HEK293 (cell line): ENCODE measurements at regions not wholly inside any gene's neighbourhood (a gene's known extent, or its start where the extent isn't known, plus 50 kb on each side); places are given as distances from the start of the nearest gene placed in this dataset.
A peak's percentile ranks its signal among the peaks of the same experiment; 100 is the strongest.

Source experiments
- BCL11B ChIP-seq: fragments of 450-650 bp; formaldehyde crosslinking; IDR thresholded peaks from 2 replicates; pipeline ENCODE4 v1.5.1; 2016; ENCODE audit warnings: low read depth, missing biosample characterization, missing genetic modification characterization
- EGR2 ChIP-seq: fragments of 450-650 bp; formaldehyde crosslinking; IDR thresholded peaks from 2 replicates; pipeline ENCODE4 v1.5.1; 2016; ENCODE audit warnings: low read depth, missing biosample characterization, missing genetic modification characterization
- FEZF1 ChIP-seq: fragments of 450-650 bp; formaldehyde crosslinking; IDR thresholded peaks from 2 replicates; pipeline ENCODE4 v1.5.1; 2016; ENCODE audit warnings: missing biosample characterization, missing genetic modification characterization
- GLIS1 ChIP-seq: fragments of 450-650 bp; formaldehyde crosslinking; IDR thresholded peaks from 2 replicates; pipeline ENCODE4 v1.5.1; 2016; ENCODE audit warnings: missing biosample characterization, missing genetic modification characterization
- KLF16 ChIP-seq: fragments of 450-650 bp; formaldehyde crosslinking; IDR thresholded peaks from 2 replicates; pipeline ENCODE4 v1.5.1; 2017; ENCODE audit warnings: missing biosample characterization, missing genetic modification characterization
- KLF17 ChIP-seq: fragments of 450-650 bp; formaldehyde crosslinking; IDR thresholded peaks from 2 replicates; pipeline ENCODE4 v1.5.1; 2016; ENCODE audit warnings: missing biosample characterization, missing genetic modification characterization
- KLF7 ChIP-seq: fragments of 450-650 bp; formaldehyde crosslinking; IDR thresholded peaks from 2 replicates; pipeline ENCODE4 v1.5.1; 2016; ENCODE audit warnings: missing biosample characterization, missing genetic modification characterization, borderline replicate concordance
- MYNN ChIP-seq: fragments of 450-650 bp; formaldehyde crosslinking; IDR thresholded peaks from 2 replicates; pipeline ENCODE4 v1.5.1; 2016; ENCODE audit warnings: missing biosample characterization, missing genetic modification characterization, borderline replicate concordance
- MZF1 ChIP-seq: fragments of 450-650 bp; formaldehyde crosslinking; IDR thresholded peaks from 2 replicates; pipeline ENCODE4 v1.5.1; 2017; ENCODE audit warnings: missing biosample characterization, missing genetic modification characterization, borderline replicate concordance
- OSR2 ChIP-seq: fragments of 450-650 bp; formaldehyde crosslinking; IDR thresholded peaks from 2 replicates; pipeline ENCODE4 v1.5.1; 2016; ENCODE audit warnings: missing biosample characterization, missing genetic modification characterization
- SALL2 ChIP-seq: fragments of 450-650 bp; formaldehyde crosslinking; IDR thresholded peaks from 2 replicates; pipeline ENCODE4 v1.5.0; 2017; ENCODE audit warnings: missing biosample characterization, mild to moderate bottlenecking, missing genetic modification characterization, borderline replicate concordance
- SETDB1 ChIP-seq: IDR thresholded peaks from one replicate; pipeline ENCODE4 v1.6.1; 2017; ENCODE audit warnings: mild to moderate bottlenecking, low read length, moderate library complexity, mixed read lengths; ENCODE audit not compliant: insufficient read length
- YY1 ChIP-seq: fragments of 450-650 bp; formaldehyde crosslinking; IDR thresholded peaks from 2 replicates; pipeline ENCODE4 v1.5.1; 2018; ENCODE audit warnings: missing biosample characterization, missing genetic modification characterization
- ZBTB21 ChIP-seq: fragments of 450-650 bp; formaldehyde crosslinking; IDR thresholded peaks from 2 replicates; pipeline ENCODE4 v1.5.1; 2017; ENCODE audit warnings: missing biosample characterization, missing genetic modification characterization
- ZBTB48 ChIP-seq: fragments of 450-650 bp; formaldehyde crosslinking; IDR thresholded peaks from 2 replicates; pipeline ENCODE4 v1.5.1; 2016; ENCODE audit warnings: missing biosample characterization, missing genetic modification characterization
- ZBTB7A ChIP-seq: fragments of 450-650 bp; formaldehyde crosslinking; IDR thresholded peaks from 2 replicates; pipeline ENCODE4 v1.5.1; 2016; ENCODE audit warnings: low read depth, missing biosample characterization, missing genetic modification characterization
- ZBTB8A ChIP-seq: fragments of 450-650 bp; formaldehyde crosslinking; IDR thresholded peaks from 2 replicates; pipeline ENCODE4 v1.5.1; 2016; ENCODE audit warnings: missing biosample characterization, missing genetic modification characterization
- ZFHX2 ChIP-seq: fragments of 450-650 bp; formaldehyde crosslinking; conservative IDR thresholded peaks from 2 replicates; pipeline ENCODE4 v1.5.1; 2016; ENCODE audit warnings: missing biosample characterization, missing genetic modification characterization
- ZNF121 ChIP-seq: fragments of 450-650 bp; formaldehyde crosslinking; IDR thresholded peaks from 2 replicates; pipeline ENCODE4 v1.5.1; 2016; ENCODE audit warnings: missing biosample characterization, missing genetic modification characterization
- ZNF169 ChIP-seq: fragments of 450-650 bp; formaldehyde crosslinking; IDR thresholded peaks from 2 replicates; pipeline ENCODE4 v1.5.1; 2016; ENCODE audit warnings: missing biosample characterization, missing genetic modification characterization
- ZNF175 ChIP-seq: fragments of 450-650 bp; formaldehyde crosslinking; IDR thresholded peaks from 2 replicates; pipeline ENCODE4 v1.5.1; 2016; ENCODE audit warnings: missing biosample characterization, missing genetic modification characterization
- ZNF184 ChIP-seq: fragments of 450-650 bp; IDR thresholded peaks from 2 replicates; pipeline ENCODE4 v1.5.1; 2018; ENCODE audit warnings: missing biosample characterization, mild to moderate bottlenecking, missing genetic modification characterization
- ZNF211 ChIP-seq: fragments of 450-650 bp; formaldehyde crosslinking; IDR thresholded peaks from 2 replicates; pipeline ENCODE4 v1.5.1; 2016; ENCODE audit warnings: low read depth, missing biosample characterization, missing genetic modification characterization
- ZNF23 ChIP-seq: fragments of 450-650 bp; formaldehyde crosslinking; IDR thresholded peaks from 2 replicates; pipeline ENCODE4 v1.5.1; 2016; ENCODE audit warnings: missing biosample characterization, missing genetic modification characterization, borderline replicate concordance
- ZNF24 ChIP-seq: fragments of 450-650 bp; formaldehyde crosslinking; IDR thresholded peaks from 2 replicates; pipeline ENCODE4 v1.5.1; 2016; ENCODE audit warnings: missing biosample characterization, missing genetic modification characterization
- ZNF266 ChIP-seq: fragments of 450-650 bp; formaldehyde crosslinking; IDR thresholded peaks from 2 replicates; pipeline ENCODE4 v1.5.1; 2016; ENCODE audit warnings: missing biosample characterization, missing genetic modification characterization, low read depth
- ZNF274 ChIP-seq, 2 experiments: fragments of 200-500 bp in 1 of 2; fragments of 450-650 bp in 1 of 2; sonication (Bioruptor generic) in 1 of 2; formaldehyde crosslinking in 1 of 2; IDR thresholded peaks; 2 replicates each; pipeline versions ENCODE4 v1.5.1 to v1.6.1; 2014 to 2016; ENCODE audit warnings: borderline replicate concordance in 1 of 2, inconsistent platforms in 1 of 2, low read length in 1 of 2, missing biosample characterization in 1 of 2, missing genetic modification characterization in 1 of 2
- ZNF280C ChIP-seq: fragments of 450-650 bp; formaldehyde crosslinking; IDR thresholded peaks from 2 replicates; pipeline ENCODE4 v1.5.1; 2016; ENCODE audit warnings: missing biosample characterization, missing genetic modification characterization
- ZNF335 ChIP-seq: fragments of 450-650 bp; formaldehyde crosslinking; conservative IDR thresholded peaks from 2 replicates; pipeline ENCODE4 v1.5.1; 2016; ENCODE audit warnings: missing biosample characterization, missing genetic modification characterization
- ZNF350 ChIP-seq: fragments of 450-650 bp; formaldehyde crosslinking; IDR thresholded peaks from 2 replicates; pipeline ENCODE4 v1.5.0; 2017; ENCODE audit warnings: missing biosample characterization, mild to moderate bottlenecking, missing genetic modification characterization
- ZNF37A ChIP-seq: fragments of 450-650 bp; IDR thresholded peaks from 2 replicates; pipeline ENCODE4 v1.5.1; 2018; ENCODE audit warnings: missing biosample characterization, missing genetic modification characterization
- ZNF394 ChIP-seq: fragments of 450-650 bp; formaldehyde crosslinking; IDR thresholded peaks from 2 replicates; pipeline ENCODE4 v1.5.1; 2016; ENCODE audit warnings: missing biosample characterization, missing genetic modification characterization, mild to moderate bottlenecking, moderate library complexity, borderline replicate concordance
- ZNF423 ChIP-seq: fragments of 450-650 bp; formaldehyde crosslinking; IDR thresholded peaks from 2 replicates; pipeline ENCODE4 v1.5.1; 2016; ENCODE audit warnings: missing biosample characterization, missing genetic modification characterization
- ZNF623 ChIP-seq: fragments of 450-650 bp; formaldehyde crosslinking; IDR thresholded peaks from 2 replicates; pipeline ENCODE4 v1.5.1; 2016; ENCODE audit warnings: missing biosample characterization, missing genetic modification characterization
- ZNF624 ChIP-seq: fragments of 450-650 bp; formaldehyde crosslinking; IDR thresholded peaks from 2 replicates; pipeline ENCODE4 v1.5.1; 2017; ENCODE audit warnings: missing biosample characterization, missing genetic modification characterization
- ZNF629 ChIP-seq: fragments of 450-650 bp; formaldehyde crosslinking; IDR thresholded peaks from 2 replicates; pipeline ENCODE4 v1.5.1; 2017; ENCODE audit warnings: missing biosample characterization, missing genetic modification characterization
- ZNF660 ChIP-seq: fragments of 450-650 bp; IDR thresholded peaks from 2 replicates; pipeline ENCODE4 v1.5.1; 2018; ENCODE audit warnings: missing biosample characterization, mild to moderate bottlenecking, missing genetic modification characterization
- ZNF707 ChIP-seq: fragments of 450-650 bp; formaldehyde crosslinking; IDR thresholded peaks from 2 replicates; pipeline ENCODE4 v1.5.1; 2016; ENCODE audit warnings: missing biosample characterization, missing genetic modification characterization
- TF ChIP-seq, protein P1 (sequence below): fragments of 450-650 bp; formaldehyde crosslinking; IDR thresholded peaks from 2 replicates; pipeline ENCODE4 v1.5.1; 2016; ENCODE audit warnings: missing biosample characterization, missing genetic modification characterization

DNA sequence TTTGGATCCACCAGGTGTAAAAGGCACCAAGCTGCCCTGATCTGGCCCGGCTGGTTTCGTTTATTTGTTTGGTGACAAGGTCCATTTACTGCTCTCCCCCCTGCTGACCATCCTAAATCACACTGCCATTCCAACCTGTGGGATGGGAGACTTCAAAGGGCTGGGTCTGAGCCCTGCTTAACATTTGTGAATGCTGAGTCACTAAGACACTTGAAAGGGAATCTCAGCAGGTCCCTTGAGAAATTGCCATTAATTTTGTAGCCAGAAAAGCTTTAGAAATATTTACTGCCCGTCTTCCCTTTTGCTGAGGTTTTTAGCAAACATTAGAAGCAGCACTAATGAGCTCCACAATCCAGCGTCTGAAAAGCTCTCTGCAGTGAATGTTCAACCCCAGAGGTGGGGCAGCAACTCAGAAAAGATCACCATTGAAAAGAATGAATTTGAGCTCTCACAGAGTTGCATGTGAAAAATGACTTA lies 133.8 kb downstream of the ARL4C start (continued):
- TF ChIP-seq YY1 (tag by site-specific recombination) (no peak), ZNF184 (tag by site-specific recombination) (no peak), OSR2 (tag by site-specific recombination) (no peak), ZNF24 (tag by site-specific recombination) (0 out of 2 replicates have a peak, but pooled peaks have one; percentile 42), ZNF423 (tag by site-specific recombination) (peak; percentile 37; the same call in 1 of the 2 replicates), ZNF623 (tag by site-specific recombination) (no peak), KLF17 (tag by site-specific recombination) (peak; percentile 57), MYNN (no peak), GLIS1 (tag by site-specific recombination) (peak; percentile 86), ZNF121 (tag by site-specific recombination) (no peak), ZBTB48 (peak; percentile 38; the same call in 1 of the 2 replicates), ZNF37A (tag by site-specific recombination) (no peak), ZNF707 (tag by site-specific recombination) (no peak), ZNF624 (no peak), ZNF335 (tag by site-specific recombination) (no peak), ZNF629 (peak; percentile 52), KLF16 (tag by site-specific recombination) (no peak), EGR2 (tag by site-specific recombination) (no peak), ZNF175 (tag by site-specific recombination) (no peak), ZNF211 (tag by site-specific recombination) (no peak), SETDB1 (no peak), ZFHX2 (no peak), ZNF266 (tag by site-specific recombination) (no peak), MZF1 (no peak), ZBTB8A (tag by site-specific recombination) (peak; percentile 65), ZNF280C (tag by site-specific recombination) (no peak), ZNF660 (tag by site-specific recombination) (0 out of 2 replicates have a peak, but pooled peaks have one; percentile 29), FEZF1 (peak; percentile 86), ZBTB7A (tag by site-specific recombination) (no peak), ZNF350 (tag by site-specific recombination) (no peak), ZNF274 (IDR thresholded peaks at IDR 0.05; ENCODE audit: low read length) (no peak), ZNF274 (tag by site-specific recombination; IDR thresholded peaks at IDR 0.05; ENCODE audit: borderline replicate concordance) (no peak), SALL2 (tag by site-specific recombination) (no peak), ZBTB21 (tag by site-specific recombination) (peak; percentile 45; the same call in 1 of the 2 replicates), ZNF394 (tag by site-specific recombination) (peak; percentile 32; the same call in 1 of the 2 replicates), ZNF169 (tag by site-specific recombination) (no peak), KLF7 (no peak), ZNF23 (no peak), BCL11B (tag by site-specific recombination) (no peak)
- TF ChIP-seq, protein P1, sequence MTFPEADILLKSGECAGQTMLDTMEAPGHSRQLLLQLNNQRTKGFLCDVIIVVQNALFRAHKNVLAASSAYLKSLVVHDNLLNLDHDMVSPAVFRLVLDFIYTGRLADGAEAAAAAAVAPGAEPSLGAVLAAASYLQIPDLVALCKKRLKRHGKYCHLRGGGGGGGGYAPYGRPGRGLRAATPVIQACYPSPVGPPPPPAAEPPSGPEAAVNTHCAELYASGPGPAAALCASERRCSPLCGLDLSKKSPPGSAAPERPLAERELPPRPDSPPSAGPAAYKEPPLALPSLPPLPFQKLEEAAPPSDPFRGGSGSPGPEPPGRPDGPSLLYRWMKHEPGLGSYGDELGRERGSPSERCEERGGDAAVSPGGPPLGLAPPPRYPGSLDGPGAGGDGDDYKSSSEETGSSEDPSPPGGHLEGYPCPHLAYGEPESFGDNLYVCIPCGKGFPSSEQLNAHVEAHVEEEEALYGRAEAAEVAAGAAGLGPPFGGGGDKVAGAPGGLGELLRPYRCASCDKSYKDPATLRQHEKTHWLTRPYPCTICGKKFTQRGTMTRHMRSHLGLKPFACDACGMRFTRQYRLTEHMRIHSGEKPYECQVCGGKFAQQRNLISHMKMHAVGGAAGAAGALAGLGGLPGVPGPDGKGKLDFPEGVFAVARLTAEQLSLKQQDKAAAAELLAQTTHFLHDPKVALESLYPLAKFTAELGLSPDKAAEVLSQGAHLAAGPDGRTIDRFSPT (tag by site-specific recombination) = no peak
